ENCODE measurements at regions not wholly inside any gene's neighbourhood (a gene's known extent, or its start where the extent isn't known, plus 50 kb on each side); places are given as distances from the start of the nearest gene placed in this dataset.

DNA sequence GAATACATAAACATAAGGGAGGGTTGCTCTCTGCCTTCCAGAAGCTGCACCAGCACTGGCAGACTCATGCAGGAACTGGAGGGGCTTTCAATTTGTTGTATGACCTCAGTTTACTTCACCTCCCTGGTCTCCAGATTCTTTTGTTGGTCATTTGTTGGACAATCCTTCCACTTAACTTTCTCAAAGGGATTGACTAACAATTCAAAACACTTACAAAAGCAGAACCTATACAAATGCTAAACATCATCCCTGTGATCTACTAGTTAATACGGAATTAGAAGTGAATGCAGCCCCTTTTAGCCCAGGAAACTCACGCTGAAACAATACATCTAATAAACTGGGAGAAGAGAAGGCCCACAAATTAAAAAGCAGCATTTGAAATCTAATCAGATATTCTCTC lies 404.6 kb upstream of the BRINP1 start:
- TF ChIP-seq EZH2 (IDR thresholded peaks at IDR 0.05; ENCODE audit: borderline replicate concordance, low read depth, low read length, poor library complexity, severe bottlenecking) (no peak), CTCF (conservative IDR thresholded peaks at IDR 0.05; ENCODE audit: low read depth, low read length) (no peak)
